Stimulated activated CD4-positive, alpha-beta T cell treated with anti-CD3 and anti-CD28 coated beads, TNF-alpha, amount 100 ng/mL, for 4 hours (primary cell): ENCODE measurements at regions not wholly inside any gene's neighbourhood (a gene's known extent, or its start where the extent isn't known, plus 50 kb on each side); places are given as distances from the start of the nearest gene placed in this dataset.

Experiments used
- DNase-seq, 3 experiments: peaks; one replicate each; pipeline ENCODE4 v3.0.0-alpha.2; 2020; ENCODE audit warnings: low read depth in 3 of 3

DNA sequence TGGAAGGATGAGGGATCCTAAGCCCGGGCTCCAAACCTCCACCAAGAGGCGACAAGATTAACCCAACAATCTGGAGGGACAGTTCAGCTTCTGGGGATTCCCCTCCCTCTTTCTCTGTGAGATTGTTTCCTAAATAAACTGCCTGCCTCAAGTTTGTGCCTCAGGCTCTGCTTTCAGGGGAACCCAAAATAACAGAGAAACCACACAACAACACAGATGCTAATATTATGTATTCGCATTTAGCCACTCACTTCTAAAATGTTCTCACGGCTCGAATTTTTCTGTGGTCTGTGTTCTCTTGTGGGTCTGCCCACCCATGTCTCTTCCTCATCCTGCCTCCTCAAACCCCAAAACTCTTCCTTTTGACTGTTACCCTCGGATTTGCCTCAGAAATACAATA lies 1381.1 kb upstream of the SLC10A2 start:
- DNase-seq = no peak

DNA sequence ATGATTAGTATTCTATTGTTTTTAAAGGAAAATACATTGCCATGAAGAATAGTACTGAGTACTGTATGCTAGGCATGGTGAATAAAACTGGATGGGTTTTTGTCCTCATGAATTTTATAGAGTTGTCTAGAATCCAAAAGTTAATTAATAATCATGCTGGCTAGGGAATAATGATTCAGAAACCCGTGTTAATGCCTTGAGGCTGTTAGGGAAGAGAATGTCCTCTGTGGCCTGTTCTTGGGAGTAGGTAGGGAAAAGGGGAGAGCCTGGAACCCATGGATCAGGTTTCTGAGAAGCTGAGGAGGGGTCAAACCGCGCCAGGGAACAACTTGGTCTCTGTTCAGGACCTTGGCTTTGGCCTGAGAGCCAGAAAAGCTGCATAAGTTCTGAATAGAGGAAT lies 1376.3 kb upstream of the SLC10A2 start:
- no peak for DNase-seq

DNA sequence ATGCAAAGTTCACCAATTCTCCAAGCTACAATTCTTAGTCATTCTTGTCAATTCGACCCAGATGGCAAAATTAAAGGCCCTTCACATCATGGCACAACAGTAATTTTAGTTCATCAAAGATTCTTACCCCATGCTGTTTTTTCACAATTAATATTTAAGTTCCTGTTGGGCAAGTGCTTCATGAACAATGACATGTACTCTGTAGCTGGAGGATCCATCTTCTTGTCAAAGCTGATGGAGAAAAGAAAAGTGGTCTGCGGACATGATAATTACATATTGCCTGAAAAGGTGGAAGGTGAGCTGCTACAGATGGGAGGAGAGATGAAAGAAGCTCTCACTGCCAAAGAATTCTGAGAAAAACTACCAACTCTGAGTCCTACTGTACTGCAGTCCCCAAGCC lies 1370.3 kb upstream of the SLC10A2 start:
- no peak for DNase-seq

DNA sequence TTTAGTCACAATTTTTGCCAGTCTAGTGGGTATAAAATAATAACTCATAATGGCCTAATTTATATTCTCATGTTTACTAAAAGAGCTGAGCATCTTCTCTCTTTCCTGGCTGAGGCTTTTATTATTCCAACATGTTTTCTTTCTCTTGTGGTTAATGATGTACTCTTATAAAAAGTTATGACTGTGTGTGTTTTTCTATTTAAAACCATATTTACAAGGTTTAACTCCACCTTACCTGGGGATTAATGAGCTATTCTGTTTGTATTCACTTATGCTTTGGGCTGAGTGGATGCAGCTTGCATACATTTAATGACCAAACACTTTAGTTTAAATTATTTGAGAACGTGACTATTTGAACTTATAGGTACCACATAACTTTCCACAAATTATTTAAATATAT lies 1365.7 kb upstream of the SLC10A2 start:
- no peak for DNase-seq

DNA sequence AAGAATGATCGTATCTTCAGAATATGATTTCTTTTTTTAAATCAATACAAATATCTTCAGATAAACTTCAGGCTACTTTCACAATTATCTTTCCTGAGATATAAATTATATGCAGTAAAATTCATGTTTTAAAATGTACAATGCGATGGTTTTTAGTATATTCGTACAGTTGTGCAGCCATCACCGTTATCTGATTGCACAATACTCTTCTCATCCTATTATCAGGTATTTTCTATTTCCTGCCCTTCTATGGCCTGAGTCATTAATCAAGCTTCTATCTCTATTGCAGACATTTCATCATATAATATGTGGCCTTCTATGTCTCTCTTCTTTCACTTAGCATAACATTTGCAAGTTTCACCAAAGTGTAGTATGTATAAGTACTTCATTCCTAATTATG lies 1360.2 kb upstream of the SLC10A2 start:
- DNase-seq = no peak

DNA sequence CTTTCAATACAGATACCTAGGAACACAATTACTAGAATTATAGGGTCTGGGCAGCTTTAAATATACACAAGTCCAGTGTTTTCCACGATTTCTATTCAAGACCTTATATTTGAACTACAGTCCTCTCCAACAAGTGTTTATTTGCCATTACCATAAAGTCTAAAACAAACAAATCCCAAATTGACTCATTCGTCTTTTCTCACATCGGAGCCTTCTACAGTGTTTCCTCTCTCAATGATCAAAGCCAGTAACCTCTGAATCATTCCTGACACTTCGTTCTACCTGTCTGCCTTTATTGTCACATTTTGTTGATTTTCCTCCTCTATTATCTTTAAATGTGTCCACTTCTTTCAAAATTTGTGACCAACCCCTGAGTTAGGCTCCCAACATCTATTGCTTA lies 1356.5 kb upstream of the SLC10A2 start:
- DNase-seq = no peak

DNA sequence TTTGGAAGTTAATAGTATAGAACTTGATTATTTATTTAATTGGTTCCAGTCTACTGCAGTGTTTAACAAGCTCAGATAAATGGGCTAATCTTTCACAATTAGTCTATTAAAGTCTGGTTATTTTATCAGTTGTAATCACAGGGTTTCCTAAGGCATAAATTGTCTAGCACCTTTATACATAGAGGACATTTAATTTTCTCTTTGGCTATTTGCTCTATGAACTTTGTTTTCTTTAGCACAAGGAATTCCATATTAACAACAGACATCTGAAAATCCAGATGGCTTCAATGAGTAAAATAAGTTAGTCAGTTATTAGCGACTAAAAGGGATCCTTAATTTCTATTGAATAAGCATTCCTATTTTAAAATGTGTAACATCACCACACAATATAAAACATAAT lies 1350.8 kb upstream of the SLC10A2 start:
- no peak for DNase-seq

DNA sequence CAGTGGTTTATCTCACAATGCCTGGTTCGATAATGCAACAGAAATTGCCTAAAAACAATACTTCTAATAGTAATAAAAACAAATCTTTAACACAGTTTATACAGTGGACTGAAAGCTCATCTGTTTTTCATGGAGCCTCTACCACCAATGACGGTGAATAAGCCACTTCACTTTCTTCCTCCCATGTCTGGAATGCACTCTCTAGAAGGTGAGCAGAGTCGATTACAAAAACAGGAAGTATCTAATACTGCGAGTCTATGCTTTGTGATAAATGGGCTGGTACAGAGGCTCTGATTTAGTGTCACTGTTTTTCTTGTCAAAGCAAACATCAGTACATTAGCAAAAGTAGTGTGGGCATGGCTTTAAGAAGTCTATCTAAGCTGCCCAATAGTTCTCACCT lies 1348.6 kb upstream of the SLC10A2 start:
- no peak for DNase-seq

DNA sequence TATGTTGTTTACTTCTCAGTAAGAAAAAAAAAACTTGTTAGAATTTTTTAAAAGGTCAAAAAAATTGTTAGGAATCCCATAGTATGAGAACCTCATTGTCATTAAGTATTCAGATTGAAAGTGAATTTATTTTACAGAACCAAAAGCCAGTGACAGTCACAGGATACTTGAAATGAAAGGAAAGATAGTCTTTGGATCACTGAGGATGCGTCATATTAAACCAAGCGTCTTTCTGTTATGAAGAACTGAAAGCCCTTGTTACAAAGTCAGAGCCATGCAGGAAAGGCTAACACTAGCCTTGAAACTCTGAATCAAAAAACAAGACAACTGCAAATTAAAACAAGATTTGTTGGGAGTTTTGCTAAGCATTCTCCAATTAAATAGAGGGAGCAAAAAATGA lies 1348.0 kb upstream of the SLC10A2 start:
- DNase-seq = no peak

DNA sequence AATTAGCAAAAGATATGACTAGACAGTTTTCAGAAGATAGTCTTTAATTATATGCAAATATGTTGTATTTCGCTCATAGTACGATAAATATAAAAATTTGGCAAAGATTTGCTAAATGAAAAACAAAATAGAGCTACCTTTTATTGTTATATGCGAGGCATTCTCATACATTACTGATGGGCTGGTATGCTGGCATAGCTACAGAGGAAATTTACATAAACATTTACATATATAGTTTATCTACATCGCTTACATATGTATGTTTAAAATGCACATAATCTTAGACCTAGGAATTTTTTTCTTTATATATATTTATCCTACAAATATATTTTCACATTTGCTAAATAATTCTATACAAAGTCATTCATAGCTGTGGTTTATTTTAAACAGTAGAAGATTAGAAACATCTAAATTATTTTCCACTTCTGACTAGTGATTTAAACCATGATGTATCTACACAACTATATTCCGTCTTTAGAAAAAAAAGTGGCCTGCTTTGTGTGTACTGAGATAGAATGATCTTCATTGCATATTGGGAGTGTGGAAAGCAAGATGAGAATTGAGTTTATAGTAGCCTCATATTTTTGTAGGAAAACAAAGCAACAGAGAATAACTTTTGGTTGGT lies 1345.0 kb upstream of the SLC10A2 start:
- DNase-seq = no peak

DNA sequence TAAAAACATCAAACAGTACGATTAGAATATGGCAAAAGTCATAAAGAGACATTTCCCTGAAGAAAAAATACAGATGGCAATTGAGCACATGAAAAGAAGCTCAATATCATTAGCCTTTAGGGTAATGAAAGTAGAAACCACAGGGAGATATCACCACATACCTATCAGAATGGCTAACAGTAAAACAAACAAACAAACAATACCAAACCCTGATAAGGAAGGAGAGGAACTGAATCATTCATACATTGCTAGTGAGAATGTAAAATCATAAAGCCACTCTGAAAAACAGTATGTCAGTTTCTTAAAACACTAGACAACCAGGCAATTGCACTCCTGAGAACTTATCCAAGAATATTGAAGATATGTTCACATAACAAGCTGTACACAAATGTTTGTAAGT lies 1342.5 kb upstream of the SLC10A2 start:
- DNase-seq = no peak

DNA sequence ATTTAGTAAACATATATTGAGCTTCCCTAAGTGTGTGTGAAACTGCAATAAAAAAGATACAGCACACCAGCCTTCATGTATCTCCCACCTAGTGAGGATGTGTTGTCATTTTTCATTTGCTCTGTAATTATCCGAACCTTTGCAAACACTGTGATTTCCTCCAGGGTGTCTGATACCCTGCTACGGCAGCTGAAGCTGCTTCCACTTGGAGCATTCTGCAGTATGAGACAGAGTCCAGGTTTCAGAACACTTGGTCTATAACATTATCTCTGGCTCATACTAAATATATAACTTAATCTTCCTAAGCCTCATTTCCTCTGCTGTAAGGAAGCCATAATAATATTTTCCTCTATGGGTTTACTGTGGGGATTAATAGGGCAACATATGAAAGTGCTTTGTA lies 1338.1 kb upstream of the SLC10A2 start:
- no peak for DNase-seq

DNA sequence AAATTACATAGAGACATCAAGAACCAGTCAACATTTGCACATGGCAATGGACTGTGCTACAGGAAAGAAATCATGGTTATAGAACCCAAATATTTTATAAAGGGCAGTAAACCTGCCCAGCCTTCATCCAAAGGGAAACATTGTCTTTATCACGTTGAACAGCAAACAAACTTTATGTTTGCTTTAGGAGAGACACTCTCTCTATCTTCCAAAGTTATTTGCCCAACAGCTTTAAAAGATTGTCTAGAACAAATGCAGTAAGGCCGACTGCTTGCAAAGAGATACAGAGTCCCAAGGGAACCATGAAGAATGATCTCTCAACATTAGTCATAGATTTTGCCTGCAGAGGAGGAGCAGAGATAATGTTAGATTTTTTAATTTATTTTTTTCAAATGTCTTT lies 1323.5 kb upstream of the SLC10A2 start:
- DNase-seq = no peak

DNA sequence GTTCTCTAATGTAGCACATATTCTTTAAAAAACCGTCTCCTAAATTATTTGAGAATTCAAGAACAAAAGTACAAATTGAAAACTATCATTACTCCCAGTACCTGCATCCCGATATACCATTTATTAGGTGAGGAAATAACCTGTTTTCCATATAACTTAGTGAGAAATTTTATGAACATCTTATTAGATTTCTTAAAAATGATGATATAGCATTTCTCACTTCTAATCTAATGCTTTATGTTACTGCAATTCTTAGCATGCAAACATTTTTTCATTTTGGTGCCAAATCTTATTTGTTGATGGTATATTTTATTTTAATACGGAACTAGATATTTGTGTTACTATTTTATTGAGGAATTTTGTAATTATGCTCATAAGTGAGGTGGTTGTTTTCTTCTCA lies 1321.3 kb upstream of the SLC10A2 start:
- DNase-seq = no peak

DNA sequence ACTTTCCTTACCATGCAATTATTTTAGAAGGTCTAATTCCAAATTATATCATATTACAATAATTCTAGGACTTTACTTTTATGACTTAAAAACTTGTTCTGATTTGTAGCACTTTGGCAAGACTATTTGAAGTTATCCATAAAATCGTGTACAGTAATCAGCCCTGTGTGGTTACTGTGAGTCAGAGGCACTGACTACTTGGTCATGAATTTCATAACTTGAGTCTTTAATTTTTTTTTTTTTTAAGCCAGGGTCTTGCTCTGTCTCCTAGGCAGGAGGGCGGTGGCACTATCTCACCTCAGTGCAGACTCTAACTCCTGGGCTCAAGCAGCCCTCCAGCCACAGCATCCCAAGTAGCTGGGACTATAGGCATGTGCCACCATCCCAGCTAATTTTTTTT lies 1319.2 kb upstream of the SLC10A2 start:
- no peak for DNase-seq

DNA sequence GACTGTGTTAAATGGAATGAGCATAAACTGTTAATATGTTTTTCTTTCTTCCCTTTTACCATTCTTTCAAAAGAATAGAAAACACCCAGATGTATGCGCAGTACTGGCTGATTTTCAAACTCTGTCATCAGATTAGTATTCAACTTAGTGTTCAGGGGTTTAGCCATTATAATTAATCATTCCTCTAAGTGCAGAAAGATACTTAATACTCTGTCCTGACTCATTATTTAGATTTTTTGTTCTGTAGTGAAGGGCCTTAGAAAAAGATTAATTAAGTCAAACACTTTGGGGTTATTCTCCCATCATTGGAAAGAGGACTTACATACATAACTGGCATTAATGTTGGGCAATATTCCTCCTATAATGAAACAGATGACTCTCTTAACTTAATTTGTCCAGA lies 1316.7 kb upstream of the SLC10A2 start:
- no peak for DNase-seq

DNA sequence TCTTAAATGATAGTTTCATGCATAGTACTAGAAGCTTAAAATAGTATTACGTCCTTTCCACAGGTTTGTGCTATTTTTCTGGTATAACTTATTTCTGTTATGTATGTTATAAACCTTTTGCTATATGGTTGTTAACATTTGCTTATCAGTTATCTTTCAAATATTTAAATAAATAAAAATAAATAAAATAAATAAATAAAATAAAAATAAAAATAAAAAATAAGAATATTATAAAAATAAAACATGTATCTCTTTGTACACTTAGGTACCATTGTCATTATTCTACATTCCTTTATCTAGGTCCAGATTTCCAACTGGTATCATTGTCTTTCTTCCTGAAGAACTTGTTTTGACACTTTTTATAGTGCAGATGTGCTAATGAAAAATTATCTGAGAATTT lies 1310.4 kb upstream of the SLC10A2 start:
- no peak for DNase-seq

DNA sequence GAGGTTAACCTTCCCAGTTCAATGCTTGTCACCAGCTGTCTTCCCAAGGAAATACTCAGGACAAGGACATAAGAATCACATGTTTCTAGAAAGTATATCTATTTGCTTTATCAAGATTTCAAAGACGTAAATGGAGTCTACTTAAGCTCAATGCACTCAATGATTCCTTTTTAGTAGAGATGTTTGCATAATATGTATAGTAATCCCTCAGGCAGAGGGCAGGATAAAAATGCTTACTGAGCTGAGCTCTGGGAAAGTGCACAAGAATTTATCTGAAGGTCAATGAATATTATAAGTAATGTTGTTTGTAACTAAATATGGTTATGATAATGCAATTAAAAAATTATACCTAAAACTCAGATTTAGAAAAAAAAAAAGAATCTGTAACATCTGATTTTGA lies 1309.4 kb upstream of the SLC10A2 start:
- DNase-seq = no peak

DNA sequence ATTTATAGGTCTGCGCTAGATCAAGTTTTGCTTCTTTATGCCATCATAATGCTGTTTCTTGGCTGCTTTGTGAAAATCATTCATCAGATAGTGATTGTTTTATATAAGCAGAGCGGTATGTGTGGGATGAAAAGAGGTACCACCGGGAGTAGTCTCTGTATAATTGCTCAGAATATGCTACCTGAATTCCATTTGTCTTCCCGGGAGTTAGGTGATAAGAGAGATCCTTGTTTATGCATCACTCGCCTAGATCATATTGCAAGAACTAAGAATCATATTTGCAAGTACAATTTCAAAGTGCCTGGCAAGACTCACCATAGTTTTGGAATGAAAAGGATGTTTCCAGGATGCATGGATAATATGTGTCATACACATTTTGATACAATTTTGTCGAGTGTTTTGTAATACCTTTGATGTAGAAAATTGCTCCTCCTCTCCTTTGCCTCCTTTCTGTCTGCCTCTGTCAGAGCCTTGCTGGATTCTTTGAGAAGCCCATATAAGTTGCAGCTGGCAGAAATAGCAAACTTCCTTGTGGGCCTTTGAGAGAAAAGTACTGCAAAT lies 1306.0 kb upstream of the SLC10A2 start:
- no peak for DNase-seq

DNA sequence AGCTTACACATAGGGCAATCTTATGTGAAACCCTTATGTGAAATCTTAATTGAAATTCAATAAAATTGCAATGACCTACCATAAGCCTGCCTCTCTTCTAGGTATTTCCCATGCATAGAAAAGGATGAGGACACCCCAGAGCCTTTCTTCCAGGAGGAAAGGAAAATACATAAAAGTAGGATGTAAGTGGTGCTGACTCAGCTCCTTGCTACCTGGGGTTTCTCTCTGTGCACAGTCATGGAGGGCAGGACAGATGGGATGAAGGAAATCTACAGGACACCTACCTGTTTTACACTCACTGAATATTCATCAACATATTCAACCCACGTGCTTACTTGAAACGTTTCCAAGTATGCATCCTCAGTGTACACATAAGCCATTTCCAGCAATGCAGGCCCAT lies 1299.2 kb upstream of the SLC10A2 start:
- DNase-seq = no peak

DNA sequence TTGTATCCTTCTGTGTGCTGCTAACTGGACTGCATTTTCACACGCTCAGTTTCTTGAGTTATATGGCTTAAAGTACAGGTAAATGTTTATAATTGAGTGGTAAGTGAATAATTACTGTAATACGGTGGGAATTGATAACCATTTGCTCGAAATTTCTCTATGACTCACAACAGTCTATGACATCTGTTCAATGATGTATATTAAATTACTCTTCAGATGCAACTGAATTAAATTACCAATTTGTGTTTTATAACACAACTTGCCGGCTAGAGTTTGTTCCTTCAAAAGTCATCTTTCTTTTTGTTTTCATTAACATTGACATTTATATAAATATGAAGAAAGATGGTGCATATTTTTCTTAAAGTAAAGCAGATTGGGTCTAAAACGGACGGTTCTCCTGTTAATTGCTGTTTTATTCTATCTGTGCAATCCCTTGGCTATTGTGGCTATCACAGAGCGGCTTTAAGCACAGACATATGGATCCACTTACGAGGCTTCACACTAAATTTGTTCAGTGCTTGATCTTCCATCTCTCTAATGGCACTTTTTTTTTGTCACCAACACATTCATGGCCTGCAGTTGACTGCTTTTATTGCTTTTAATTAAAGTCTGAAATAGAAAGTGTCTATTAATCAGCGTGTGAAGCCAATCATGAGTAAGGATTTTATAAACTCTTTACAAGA lies 1291.6 kb upstream of the SLC10A2 start:
- DNase-seq = no peak

DNA sequence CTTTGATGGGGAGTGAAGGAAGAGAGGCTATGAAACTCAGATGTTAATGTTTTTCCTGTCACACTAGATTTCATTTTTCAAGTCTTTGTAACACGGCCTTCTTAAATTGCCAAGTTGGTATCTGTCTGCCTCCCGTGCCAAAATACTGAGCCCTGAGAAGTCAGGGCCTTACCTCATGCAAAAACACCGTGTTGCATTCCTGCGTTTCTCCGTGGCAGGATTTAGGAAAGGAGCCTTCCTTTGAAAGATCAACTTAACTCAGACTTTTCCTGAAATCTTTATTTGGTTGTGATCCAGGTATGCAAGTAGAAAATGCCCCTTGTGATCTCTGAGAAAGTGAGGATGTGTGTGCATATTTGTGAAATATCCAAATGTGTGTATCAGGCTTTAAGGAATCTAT lies 1291.0 kb upstream of the SLC10A2 start:
- no peak for DNase-seq

DNA sequence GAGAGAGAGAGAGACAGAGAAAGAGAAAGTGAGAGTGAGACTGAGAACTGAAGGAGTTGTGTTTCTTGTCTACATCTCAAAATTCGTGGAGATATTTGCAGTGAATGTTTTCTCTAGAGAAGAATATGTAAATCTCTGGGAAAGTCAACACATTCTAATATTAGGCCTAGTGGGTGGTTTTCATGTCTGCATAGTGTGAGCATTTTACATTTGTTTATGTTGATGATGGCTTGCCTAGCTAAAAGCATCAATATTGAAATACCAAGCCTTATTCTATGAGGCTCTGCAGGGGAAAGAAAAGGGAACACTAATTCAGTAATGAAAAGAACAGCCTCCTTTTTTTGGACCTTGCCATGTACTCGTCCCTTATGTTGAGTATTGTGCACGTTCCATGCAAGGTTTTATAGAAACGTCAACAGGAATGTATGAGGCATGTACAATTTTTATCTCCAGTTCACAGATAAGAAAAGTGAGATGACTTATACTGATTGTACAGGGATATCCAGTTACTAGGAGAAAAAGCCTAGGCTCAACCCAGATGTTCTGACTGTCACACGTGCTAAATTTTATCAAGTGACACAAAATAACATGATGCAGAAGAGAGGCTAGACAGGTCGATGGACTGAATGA lies 1288.9 kb upstream of the SLC10A2 start:
- no peak for DNase-seq
